SU-DHL-6 (cell line): ENCODE measurements at regions not wholly inside any gene's neighbourhood (a gene's known extent, or its start where the extent isn't known, plus 50 kb on each side); places are given as distances from the start of the nearest gene placed in this dataset.

Experiments
- H2AFZ ChIP-seq: fragments of 200-600 bp; sonication (generic); 2 replicates; pipeline ENCODE4 v1.6.1; 2014; ENCODE audit warnings: low read depth, mild to moderate bottlenecking, moderate library complexity, mixed read lengths, antibody characterized with exemption, low read length; ENCODE audit not compliant: severe bottlenecking
- H3F3A ChIP-seq: fragments of 200-600 bp; shearing (Covaris generic); 2 replicates; pipeline ENCODE4 v1.6.0; 2016; ENCODE audit warnings: antibody characterized with exemption, mild to moderate bottlenecking; ENCODE audit not compliant: insufficient read depth
- H3K27ac ChIP-seq: fragments of 200-600 bp; sonication (generic); 2 replicates; pipeline ENCODE4 v1.5.1; 2016; ENCODE audit warnings: low read depth, mild to moderate bottlenecking, low read length, moderate library complexity, mixed read lengths
- H3K27me3 ChIP-seq: fragments of 200-600 bp; sonication (generic), shearing (Covaris generic); 2 replicates; pipeline ENCODE4 v1.6.0; 2014; ENCODE audit warnings: mild to moderate bottlenecking, low read length
- H3K36me3 ChIP-seq: fragments of 200-600 bp; sonication (generic); 2 replicates; pipeline ENCODE4 v1.6.1; 2014; ENCODE audit warnings: mild to moderate bottlenecking, low read length, mixed read lengths
- H3K4me2 ChIP-seq: fragments of 300-600, 200-600 bp; shearing (Covaris generic), sonication (generic); 2 replicates; pipeline ENCODE4 v1.6.0; 2014; ENCODE audit warnings: low read length, low read depth, mild to moderate bottlenecking; ENCODE audit not compliant: poor library complexity, severe bottlenecking
- H3K4me3 ChIP-seq: fragments of 200-600 bp; sonication (generic); 2 replicates; pipeline ENCODE4 v1.5.1; 2014; ENCODE audit warnings: antibody characterized with exemption, low read length, mild to moderate bottlenecking, mixed read lengths; ENCODE audit not compliant: insufficient read depth, poor library complexity, severe bottlenecking
- H3K79me2 ChIP-seq: fragments of 200-600 bp; sonication (generic); 2 replicates; pipeline ENCODE4 v1.6.1; 2014; ENCODE audit warnings: mild to moderate bottlenecking, low read length, moderate library complexity; ENCODE audit not compliant: insufficient read depth
- H3K9ac ChIP-seq: fragments of 200-600 bp; sonication (generic); 2 replicates; pipeline ENCODE4 v1.7.0; 2014; ENCODE audit warnings: mild to moderate bottlenecking, low read length
- H3K9me2 ChIP-seq: fragments of 200-600 bp; sonication (generic); replicated peaks from 2 replicates; pipeline ENCODE4 v1.6.1; 2014; ENCODE audit warnings: low read length; ENCODE audit not compliant: insufficient read depth
- H3K9me3 ChIP-seq: fragments of 200-600 bp; sonication (generic); 2 replicates; pipeline ENCODE4 v1.6.1; 2014; ENCODE audit warnings: low read length, mixed read lengths; ENCODE audit not compliant: insufficient read depth
- H4K20me1 ChIP-seq: fragments of 200-600 bp; sonication (generic); 2 replicates; pipeline ENCODE4 v1.6.1; 2014; ENCODE audit warnings: low read depth, mild to moderate bottlenecking, antibody characterized with exemption, low read length, moderate library complexity, mixed read lengths
- CTCF ChIP-seq: fragments of 200-600 bp; sonication (generic); IDR thresholded peaks from one replicate; pipeline ENCODE4 v1.5.1; 2017; ENCODE audit warnings: antibody characterized with exemption, mild to moderate bottlenecking, low read length, moderate library complexity; ENCODE audit not compliant: insufficient read depth, poor library complexity, severe bottlenecking
- EZH2phosphoT487 ChIP-seq: fragments of 200-600 bp; sonication (generic), shearing (Covaris generic); conservative IDR thresholded peaks from 2 replicates; pipeline ENCODE4 v1.6.1; 2018; ENCODE audit warnings: mild to moderate bottlenecking, antibody characterized with exemption, low read length, moderate library complexity, mixed read lengths

- Histone ChIP-seq H3K9ac (no peak overlapping the region), H3K4me2 (no peak overlapping the region), H4K20me1 (no peaks in the 10 kb centered on the region), H2AFZ (no peak overlapping the region), H3K27me3 (no peaks in the 10 kb centered on the region), H3K79me2 (no peaks in the 10 kb centered on the region), H3F3A (no peaks in the 10 kb centered on the region), H3K9me3 (no peaks in the 10 kb centered on the region), H3K36me3 (0 out of 2 replicates have a peak, but pooled peaks cover 4% of the 10 kb centered on the region), H3K27ac (no peak overlapping the region), H3K4me3 (no peak overlapping the region), H3K9me2 (no peaks in the 10 kb centered on the region)
- no peak for TF ChIP-seq EZH2phosphoT487
- TF ChIP-seq CTCF, result no peak
These were observed 1861.7 kb upstream of the SEL1L start for GRCh38 chr14:83395321-83395720.

GRCh38 chr14:83416476-83416875 lies 1882.8 kb upstream of the SEL1L start:
- Histone ChIP-seq H3K9me3 (no peaks in the 10 kb centered on the region), H3K79me2 (no peaks in the 10 kb centered on the region), H3K9ac (no peak overlapping the region), H3K36me3 (no peaks in the 10 kb centered on the region), H3K4me3 (no peak overlapping the region), H3K4me2 (no peak overlapping the region), H4K20me1 (no peaks in the 10 kb centered on the region), H3K9me2 (no peaks in the 10 kb centered on the region), H2AFZ (no peak overlapping the region), H3K27ac (no peak overlapping the region), H3F3A (0 out of 2 replicates have a peak, but pooled peaks cover 3% of the 10 kb centered on the region), H3K27me3 (no peaks in the 10 kb centered on the region)
- no peak for TF ChIP-seq EZH2phosphoT487
- no peak for TF ChIP-seq CTCF

DNA sequence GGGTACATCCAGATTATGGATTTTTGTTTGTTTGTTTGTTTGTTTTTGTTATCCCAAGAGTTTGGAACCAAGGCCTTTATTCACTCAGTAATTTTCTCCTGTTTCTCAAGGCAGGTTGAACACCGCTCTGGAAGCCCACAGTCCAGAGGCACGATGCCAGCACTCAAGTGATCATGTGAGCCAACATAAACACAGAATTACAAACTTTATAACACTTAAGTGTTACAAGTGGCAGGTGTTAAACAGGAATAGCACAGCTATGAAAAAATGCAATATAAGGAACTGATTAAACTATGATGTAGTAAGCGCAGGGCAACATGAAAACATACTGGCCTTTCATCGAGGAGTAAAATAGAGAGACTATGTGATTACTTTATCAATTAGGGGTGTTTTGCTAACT lies 1885.8 kb upstream of the SEL1L start:
- Histone ChIP-seq H4K20me1 (no peaks in the 10 kb centered on the region), H3K27me3 (no peaks in the 10 kb centered on the region), H3K4me2 (no peak overlapping the region), H3K9ac (no peak overlapping the region), H3F3A (0 out of 2 replicates have a peak, but pooled peaks cover 3% of the 10 kb centered on the region), H3K9me3 (no peaks in the 10 kb centered on the region), H3K4me3 (no peak overlapping the region), H2AFZ (no peak overlapping the region), H3K79me2 (no peaks in the 10 kb centered on the region), H3K36me3 (no peaks in the 10 kb centered on the region), H3K27ac (no peak overlapping the region), H3K9me2 (no peaks in the 10 kb centered on the region)
- TF ChIP-seq EZH2phosphoT487 (no peak), CTCF (no peak)

- no peaks in the 10 kb centered on the region for H3K36me3 ChIP-seq
- H3K4me2 ChIP-seq, result no peak overlapping the region
- no peaks in the 10 kb centered on the region for H3K79me2 ChIP-seq
- no peak overlapping the region for H2AFZ ChIP-seq
- H3K27ac ChIP-seq, result no peak overlapping the region
- no peaks in the 10 kb centered on the region for H4K20me1 ChIP-seq
- no peaks in the 10 kb centered on the region for H3K9me2 ChIP-seq
- no peak overlapping the region for H3K4me3 ChIP-seq
- no peak for TF ChIP-seq CTCF
- no peak for TF ChIP-seq EZH2phosphoT487
- no peaks in the 10 kb centered on the region for H3K27me3 ChIP-seq
- H3K9me3 ChIP-seq, result no peaks in the 10 kb centered on the region
- no peaks in the 10 kb centered on the region for H3F3A ChIP-seq
- H3K9ac ChIP-seq, result no peak overlapping the region
These were observed 1888.1 kb upstream of the SEL1L start for GRCh38 chr14:83421711-83422110.
